ENCODE measurements at regions not wholly inside any gene's neighbourhood (a gene's known extent, or its start where the extent isn't known, plus 50 kb on each side); places are given as distances from the start of the nearest gene placed in this dataset.

- no peak for TF ChIP-seq CTCF (IDR thresholded peaks at IDR 0.05)
- Histone ChIP-seq H3K36me3 (no peaks in the 10 kb centered on the region), H3K4me3 (no peak overlapping the region), H3K27ac (no peak overlapping the region), H3K4me1 (no peaks in the 10 kb centered on the region), H3K9me3 (no peaks in the 10 kb centered on the region), H3K27me3 (peaks cover 0 to 32% of the 10 kb centered on the region in 2 donors)
- peak in 1 of 2 donors; percentile 8 for DNase-seq
- intact Hi-C loops (cut with DNase I; ENCODE audit: low total_unique reads) = no loop called here
Observed at GRCh38 chr1:30260318-30260717, 463.1 kb downstream of the MATN1 start.

GRCh38 chr1:30259631-30260030 lies 463.8 kb downstream of the MATN1 start:
- intact Hi-C loops (cut with DNase I; ENCODE audit: low total_unique reads) = no loop called here
- peak in 1 of 2 donors; percentile 7 for DNase-seq
- H3K27me3 ChIP-seq = peaks cover 0 to 32% of the 10 kb centered on the region in 2 donors

GRCh38 chr1:30258876-30259275 lies 464.5 kb downstream of the MATN1 start:
- Histone ChIP-seq H3K27me3 (peaks cover 0 to 39% of the 10 kb centered on the region in 2 donors), H3K4me3 (no peak overlapping the region), H3K9me3 (no peaks in the 10 kb centered on the region), H3K27ac (no peak overlapping the region), H3K36me3 (no peaks in the 10 kb centered on the region), H3K4me1 (no peaks in the 10 kb centered on the region)
- DNase-seq = peak in 1 of 2 donors; percentile 2
- intact Hi-C loops (cut with DNase I; ENCODE audit: low total_unique reads) = no loop called here
- no peak for TF ChIP-seq CTCF (IDR thresholded peaks at IDR 0.05)

More at GRCh38 chr1:30259631-30260030, 463.8 kb downstream of the MATN1 start:
- H3K4me1 ChIP-seq = no peaks in the 10 kb centered on the region
- H3K4me3 ChIP-seq = no peak overlapping the region
- H3K9me3 ChIP-seq = no peaks in the 10 kb centered on the region
- no peaks in the 10 kb centered on the region for H3K36me3 ChIP-seq
- H3K27ac ChIP-seq = no peak overlapping the region
- no peak for TF ChIP-seq CTCF (IDR thresholded peaks at IDR 0.05)

- Histone ChIP-seq H3K9me3 (no peaks in the 10 kb centered on the region), H3K36me3 (no peaks in the 10 kb centered on the region), H3K27ac (no peak overlapping the region), H3K27me3 (peaks cover 0 to 42% of the 10 kb centered on the region in 2 donors), H3K4me1 (no peaks in the 10 kb centered on the region), H3K4me3 (no peak overlapping the region)
- DNase-seq = peak in 1 of 2 donors; percentile 10
- intact Hi-C loops (cut with DNase I; ENCODE audit: low total_unique reads) = no loop called here
- no peak for TF ChIP-seq CTCF (IDR thresholded peaks at IDR 0.05)
Observed at GRCh38 chr1:30258471-30258870, 464.9 kb downstream of the MATN1 start.

- DNase-seq = peak in 1 of 2 donors; percentile 7
- H3K4me3 ChIP-seq = no peak overlapping the region
- H3K27ac ChIP-seq = no peak overlapping the region
- H3K4me1 ChIP-seq = no peaks in the 10 kb centered on the region
- no peaks in the 10 kb centered on the region for H3K9me3 ChIP-seq
- no peak for TF ChIP-seq CTCF (IDR thresholded peaks at IDR 0.05)
- intact Hi-C loops (cut with DNase I; ENCODE audit: low total_unique reads) = no loop called here
- H3K27me3 ChIP-seq = peaks cover 0 to 47% of the 10 kb centered on the region in 2 donors
- H3K36me3 ChIP-seq = no peaks in the 10 kb centered on the region
Observed at GRCh38 chr1:30257742-30258380, 465.5 kb downstream of the MATN1 start.

Data from tibial artery (tissue), 4 donors.